Astrocyte (in vitro differentiated cells and primary cell): ENCODE measurements at regions not wholly inside any gene's neighbourhood (a gene's known extent, or its start where the extent isn't known, plus 50 kb on each side); places are given as distances from the start of the nearest gene placed in this dataset.

ENCODE experiments used
- CTCF ChIP-seq: IDR thresholded peaks from 2 replicates; pipeline ENCODE4 v1.5.1; 2011; ENCODE audit warnings: low read depth, mild to moderate bottlenecking, inconsistent platforms, low read length, moderate library complexity; ENCODE audit not compliant: insufficient read depth
- EZH2 ChIP-seq: IDR thresholded peaks from 2 replicates; pipeline ENCODE4 v1.6.1; 2012; ENCODE audit warnings: mild to moderate bottlenecking, low read length, inconsistent platforms; ENCODE audit not compliant: insufficient read depth

- TF ChIP-seq CTCF (no peak), EZH2 (no peak)
Measured at GRCh38 chr4:184949020-184949419, 69.3 kb upstream of the HELT start.
